ENCODE measurements at regions not wholly inside any gene's neighbourhood (a gene's known extent, or its start where the extent isn't known, plus 50 kb on each side); places are given as distances from the start of the nearest gene placed in this dataset. TPM values are rescaled to one million over a fixed set of nuclear protein-coding genes. Genes with fewer than 3 reads are reported as not detected.

Small RNA genes lying in the stretch of these regions (small RNA-seq; reads per million reads assigned to genes)
- gene RNY3P3 = not detected

Measured in Karpas-422 (cell line).